ENCODE measurements at regions not wholly inside any gene's neighbourhood (a gene's known extent, or its start where the extent isn't known, plus 50 kb on each side); places are given as distances from the start of the nearest gene placed in this dataset.

DNA sequence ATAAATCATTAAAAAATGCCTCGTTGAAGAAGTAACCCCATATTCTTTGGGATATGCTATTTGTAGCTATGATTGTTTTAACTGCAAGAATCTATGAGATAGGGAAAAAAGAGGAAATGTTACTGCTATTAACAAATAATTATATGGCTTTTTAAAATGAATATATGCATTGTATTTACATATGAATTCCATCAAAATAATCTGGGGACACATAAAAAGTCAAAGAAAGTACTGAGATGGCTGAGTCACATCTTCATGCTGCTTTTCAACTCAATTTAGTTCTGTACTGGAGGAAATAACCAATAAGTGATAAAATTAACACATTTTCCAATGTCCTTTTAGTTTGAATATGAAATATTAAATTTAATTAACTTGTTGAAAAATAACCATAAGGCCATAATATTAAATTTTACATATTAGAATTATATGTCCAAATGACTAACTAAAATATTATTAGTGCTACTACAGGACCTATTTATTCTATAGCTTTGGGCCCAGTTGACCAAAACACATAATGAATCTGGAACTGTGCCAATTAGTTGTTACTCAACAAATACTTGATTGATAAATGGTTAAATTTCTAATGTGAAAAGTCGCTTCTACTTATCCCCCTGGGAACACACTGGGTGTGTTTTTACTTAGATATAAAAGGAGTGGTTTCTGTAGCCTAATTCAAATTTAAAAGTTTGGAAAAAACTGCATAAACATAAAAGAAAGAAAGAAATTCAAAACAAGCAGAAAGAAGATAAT is 214.6 kb upstream of the PFKP start (continued):
- TF ChIP-seq, protein P1, sequence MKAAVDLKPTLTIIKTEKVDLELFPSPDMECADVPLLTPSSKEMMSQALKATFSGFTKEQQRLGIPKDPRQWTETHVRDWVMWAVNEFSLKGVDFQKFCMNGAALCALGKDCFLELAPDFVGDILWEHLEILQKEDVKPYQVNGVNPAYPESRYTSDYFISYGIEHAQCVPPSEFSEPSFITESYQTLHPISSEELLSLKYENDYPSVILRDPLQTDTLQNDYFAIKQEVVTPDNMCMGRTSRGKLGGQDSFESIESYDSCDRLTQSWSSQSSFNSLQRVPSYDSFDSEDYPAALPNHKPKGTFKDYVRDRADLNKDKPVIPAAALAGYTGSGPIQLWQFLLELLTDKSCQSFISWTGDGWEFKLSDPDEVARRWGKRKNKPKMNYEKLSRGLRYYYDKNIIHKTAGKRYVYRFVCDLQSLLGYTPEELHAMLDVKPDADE (IDR thresholded peaks at IDR 0.05): no peak
- TF ChIP-seq STAT1 (IDR thresholded peaks at IDR 0.05; ENCODE audit: unreplicated experiment) (no peak), CREB1 (CRISPR knock-in tag; IDR thresholded peaks at IDR 0.05; ENCODE audit: low read depth) (no peak)
- TF ChIP-seq, protein P2, sequence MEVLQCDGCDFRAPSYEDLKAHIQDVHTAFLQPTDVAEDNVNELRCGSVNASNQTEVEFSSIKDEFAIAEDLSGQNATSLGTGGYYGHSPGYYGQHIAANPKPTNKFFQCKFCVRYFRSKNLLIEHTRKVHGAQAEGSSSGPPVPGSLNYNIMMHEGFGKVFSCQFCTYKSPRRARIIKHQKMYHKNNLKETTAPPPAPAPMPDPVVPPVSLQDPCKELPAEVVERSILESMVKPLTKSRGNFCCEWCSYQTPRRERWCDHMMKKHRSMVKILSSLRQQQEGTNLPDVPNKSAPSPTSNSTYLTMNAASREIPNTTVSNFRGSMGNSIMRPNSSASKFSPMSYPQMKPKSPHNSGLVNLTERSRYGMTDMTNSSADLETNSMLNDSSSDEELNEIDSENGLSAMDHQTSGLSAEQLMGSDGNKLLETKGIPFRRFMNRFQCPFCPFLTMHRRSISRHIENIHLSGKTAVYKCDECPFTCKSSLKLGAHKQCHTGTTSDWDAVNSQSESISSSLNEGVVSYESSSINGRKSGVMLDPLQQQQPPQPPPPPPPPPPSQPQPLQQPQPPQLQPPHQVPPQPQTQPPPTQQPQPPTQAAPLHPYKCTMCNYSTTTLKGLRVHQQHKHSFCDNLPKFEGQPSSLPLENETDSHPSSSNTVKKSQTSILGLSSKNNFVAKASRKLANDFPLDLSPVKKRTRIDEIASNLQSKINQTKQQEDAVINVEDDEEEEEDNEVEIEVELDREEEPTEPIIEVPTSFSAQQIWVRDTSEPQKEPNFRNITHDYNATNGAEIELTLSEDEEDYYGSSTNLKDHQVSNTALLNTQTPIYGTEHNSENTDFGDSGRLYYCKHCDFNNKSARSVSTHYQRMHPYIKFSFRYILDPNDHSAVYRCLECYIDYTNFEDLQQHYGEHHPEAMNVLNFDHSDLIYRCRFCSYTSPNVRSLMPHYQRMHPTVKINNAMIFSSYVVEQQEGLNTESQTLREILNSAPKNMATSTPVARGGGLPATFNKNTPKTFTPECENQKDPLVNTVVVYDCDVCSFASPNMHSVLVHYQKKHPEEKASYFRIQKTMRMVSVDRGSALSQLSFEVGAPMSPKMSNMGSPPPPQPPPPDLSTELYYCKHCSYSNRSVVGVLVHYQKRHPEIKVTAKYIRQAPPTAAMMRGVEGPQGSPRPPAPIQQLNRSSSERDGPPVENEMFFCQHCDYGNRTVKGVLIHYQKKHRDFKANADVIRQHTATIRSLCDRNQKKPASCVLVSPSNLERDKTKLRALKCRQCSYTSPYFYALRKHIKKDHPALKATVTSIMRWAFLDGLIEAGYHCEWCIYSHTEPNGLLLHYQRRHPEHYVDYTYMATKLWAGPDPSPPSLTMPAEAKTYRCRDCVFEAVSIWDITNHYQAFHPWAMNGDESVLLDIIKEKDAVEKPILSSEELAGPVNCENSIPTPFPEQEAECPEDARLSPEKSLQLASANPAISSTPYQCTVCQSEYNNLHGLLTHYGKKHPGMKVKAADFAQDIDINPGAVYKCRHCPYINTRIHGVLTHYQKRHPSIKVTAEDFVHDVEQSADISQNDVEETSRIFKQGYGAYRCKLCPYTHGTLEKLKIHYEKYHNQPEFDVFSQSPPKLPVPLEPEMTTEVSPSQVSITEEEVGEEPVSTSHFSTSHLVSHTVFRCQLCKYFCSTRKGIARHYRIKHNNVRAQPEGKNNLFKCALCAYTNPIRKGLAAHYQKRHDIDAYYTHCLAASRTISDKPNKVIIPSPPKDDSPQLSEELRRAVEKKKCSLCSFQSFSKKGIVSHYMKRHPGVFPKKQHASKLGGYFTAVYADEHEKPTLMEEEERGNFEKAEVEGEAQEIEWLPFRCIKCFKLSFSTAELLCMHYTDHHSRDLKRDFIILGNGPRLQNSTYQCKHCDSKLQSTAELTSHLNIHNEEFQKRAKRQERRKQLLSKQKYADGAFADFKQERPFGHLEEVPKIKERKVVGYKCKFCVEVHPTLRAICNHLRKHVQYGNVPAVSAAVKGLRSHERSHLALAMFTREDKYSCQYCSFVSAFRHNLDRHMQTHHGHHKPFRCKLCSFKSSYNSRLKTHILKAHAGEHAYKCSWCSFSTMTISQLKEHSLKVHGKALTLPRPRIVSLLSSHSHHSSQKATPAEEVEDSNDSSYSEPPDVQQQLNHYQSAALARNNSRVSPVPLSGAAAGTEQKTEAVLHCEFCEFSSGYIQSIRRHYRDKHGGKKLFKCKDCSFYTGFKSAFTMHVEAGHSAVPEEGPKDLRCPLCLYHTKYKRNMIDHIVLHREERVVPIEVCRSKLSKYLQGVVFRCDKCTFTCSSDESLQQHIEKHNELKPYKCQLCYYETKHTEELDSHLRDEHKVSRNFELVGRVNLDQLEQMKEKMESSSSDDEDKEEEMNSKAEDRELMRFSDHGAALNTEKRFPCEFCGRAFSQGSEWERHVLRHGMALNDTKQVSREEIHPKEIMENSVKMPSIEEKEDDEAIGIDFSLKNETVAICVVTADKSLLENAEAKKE (CRISPR knock-in tag; IDR thresholded peaks at IDR 0.05): no peak

DNA sequence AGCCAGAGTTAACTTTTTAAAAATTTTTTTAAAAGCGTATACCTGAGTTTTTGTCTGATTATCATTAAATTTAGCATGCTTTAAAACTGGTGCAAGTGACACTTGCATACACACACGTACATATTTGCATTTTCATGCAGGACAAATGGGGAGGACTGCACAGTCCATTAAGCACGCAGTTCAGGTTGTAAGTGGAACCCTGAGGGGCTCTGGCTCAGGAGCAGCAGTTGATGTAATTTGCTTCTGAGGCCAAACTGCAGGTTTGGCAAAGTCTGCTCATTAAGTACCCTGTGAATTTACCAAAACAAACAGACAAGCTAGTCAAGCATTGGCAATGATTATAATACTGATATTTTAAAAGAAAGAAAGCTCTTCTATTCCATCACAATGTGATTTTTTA is 215.8 kb upstream of the PFKP start:
- no peak overlapping the region for H3K4me2 ChIP-seq
- H3K4me3 Mint-ChIP-seq: no peak overlapping the region
- H3F3A ChIP-seq (replicated peaks; ENCODE audit: low read depth): no peaks in the 10 kb centered on the region
- ATAC-seq: no peak
- no peak for DNase-seq (ENCODE audit: low spot score)
- H3K9me3 Mint-ChIP-seq: no peaks in the 10 kb centered on the region; the same call in 2 of the 3 replicates
- H4K20me1 ChIP-seq (replicated peaks; ENCODE audit: insufficient read depth): no peaks in the 10 kb centered on the region
- H3K27ac Mint-ChIP-seq: no peak overlapping the region
- peaks cover 19% of the 10 kb centered on the region for H3K4me1 ChIP-seq (ENCODE audit: insufficient read depth)
- H3K27me3 ChIP-seq (ENCODE audit: insufficient read depth): no peaks in the 10 kb centered on the region
- no peak overlapping the region for H2AFZ ChIP-seq
- H3K36me3 Mint-ChIP-seq (ENCODE audit: low read depth): no peaks in the 10 kb centered on the region
- no peaks in the 10 kb centered on the region for H3K27me3 Mint-ChIP-seq (ENCODE audit: insufficient read depth, low read depth, poor library complexity)
- peaks cover 17% of the 10 kb centered on the region for H3K4me1 Mint-ChIP-seq
- no peaks in the 10 kb centered on the region for H3K9me2 ChIP-seq (ENCODE audit: insufficient read depth)
- no peaks in the 10 kb centered on the region for H3K36me3 ChIP-seq (ENCODE audit: insufficient read depth)
- H3K4me3 ChIP-seq: no peak overlapping the region
- H3K79me2 ChIP-seq (replicated peaks; ENCODE audit: insufficient read depth): no peaks in the 10 kb centered on the region
- H3K27ac ChIP-seq (ENCODE audit: low read depth): no peak overlapping the region
- TF ChIP-seq, protein P3, sequence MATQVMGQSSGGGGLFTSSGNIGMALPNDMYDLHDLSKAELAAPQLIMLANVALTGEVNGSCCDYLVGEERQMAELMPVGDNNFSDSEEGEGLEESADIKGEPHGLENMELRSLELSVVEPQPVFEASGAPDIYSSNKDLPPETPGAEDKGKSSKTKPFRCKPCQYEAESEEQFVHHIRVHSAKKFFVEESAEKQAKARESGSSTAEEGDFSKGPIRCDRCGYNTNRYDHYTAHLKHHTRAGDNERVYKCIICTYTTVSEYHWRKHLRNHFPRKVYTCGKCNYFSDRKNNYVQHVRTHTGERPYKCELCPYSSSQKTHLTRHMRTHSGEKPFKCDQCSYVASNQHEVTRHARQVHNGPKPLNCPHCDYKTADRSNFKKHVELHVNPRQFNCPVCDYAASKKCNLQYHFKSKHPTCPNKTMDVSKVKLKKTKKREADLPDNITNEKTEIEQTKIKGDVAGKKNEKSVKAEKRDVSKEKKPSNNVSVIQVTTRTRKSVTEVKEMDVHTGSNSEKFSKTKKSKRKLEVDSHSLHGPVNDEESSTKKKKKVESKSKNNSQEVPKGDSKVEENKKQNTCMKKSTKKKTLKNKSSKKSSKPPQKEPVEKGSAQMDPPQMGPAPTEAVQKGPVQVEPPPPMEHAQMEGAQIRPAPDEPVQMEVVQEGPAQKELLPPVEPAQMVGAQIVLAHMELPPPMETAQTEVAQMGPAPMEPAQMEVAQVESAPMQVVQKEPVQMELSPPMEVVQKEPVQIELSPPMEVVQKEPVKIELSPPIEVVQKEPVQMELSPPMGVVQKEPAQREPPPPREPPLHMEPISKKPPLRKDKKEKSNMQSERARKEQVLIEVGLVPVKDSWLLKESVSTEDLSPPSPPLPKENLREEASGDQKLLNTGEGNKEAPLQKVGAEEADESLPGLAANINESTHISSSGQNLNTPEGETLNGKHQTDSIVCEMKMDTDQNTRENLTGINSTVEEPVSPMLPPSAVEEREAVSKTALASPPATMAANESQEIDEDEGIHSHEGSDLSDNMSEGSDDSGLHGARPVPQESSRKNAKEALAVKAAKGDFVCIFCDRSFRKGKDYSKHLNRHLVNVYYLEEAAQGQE (IDR thresholded peaks at IDR 0.05; ENCODE audit: unreplicated experiment): no peak
- TF ChIP-seq ZNF331 (CRISPR knock-in tag; IDR thresholded peaks at IDR 0.05; ENCODE audit: low read depth): no peak
